ENCODE measurements at regions not wholly inside any gene's neighbourhood (a gene's known extent, or its start where the extent isn't known, plus 50 kb on each side); places are given as distances from the start of the nearest gene placed in this dataset.

- intact Hi-C loops (cut with micrococcal nuclease) = no loop called here
- no peak for DNase-seq
- Mint-ChIP-seq H3K4me1 (ENCODE audit: low read depth) (no peaks in the 10 kb centered on the region), H3K27ac (no peak overlapping the region), H3K4me3 (no peak overlapping the region), H3K9me3 (no peaks in the 10 kb centered on the region), H3K36me3 (ENCODE audit: low read depth) (no peaks in the 10 kb centered on the region), H3K27me3 (peaks cover 7% of the 10 kb centered on the region)
- POLR2A ChIA-PET = no interaction called here
- CTCF ChIA-PET = no interaction called here
- no peak for ATAC-seq
- TF ChIP-seq CTCF (IDR thresholded peaks at IDR 0.05) = no peak
Measured at GRCh38 chr9:90086101-90086511, 481.3 kb downstream of the GADD45G start.

DNA sequence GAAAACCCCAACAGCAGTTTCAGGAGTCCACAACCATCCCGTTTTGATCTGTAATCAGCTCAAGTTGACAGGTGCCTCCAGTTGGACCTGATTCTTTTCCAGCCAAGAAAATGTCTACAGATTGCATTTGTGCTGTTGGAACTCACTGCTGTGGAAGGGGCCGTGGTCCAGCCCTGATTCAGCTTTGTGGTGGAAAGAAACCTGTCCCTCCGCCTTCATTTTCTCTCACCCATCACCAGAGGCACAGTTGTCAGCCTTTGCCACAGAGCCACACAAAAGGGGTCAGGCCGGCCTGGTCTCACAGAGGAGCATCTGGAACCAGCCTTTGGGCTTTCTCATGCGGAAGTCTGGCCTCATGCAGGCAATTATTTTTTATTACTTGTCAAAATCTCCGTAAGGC is 483.6 kb downstream of the GADD45G start:
- ChIA-PET POLR2A (no interaction called here), CTCF (interaction anchor here (1.2 to 2.2 kb wide), 2 partner anchors 485 to 490 kb away, joined by 3 to 9 read pairs; no protein-coding TSS in a partner anchor)
- Mint-ChIP-seq H3K27me3 (peaks cover 7% of the 10 kb centered on the region), H3K4me1 (ENCODE audit: low read depth) (peaks cover 16% of the 10 kb centered on the region), H3K27ac (no peak overlapping the region), H3K9me3 (no peaks in the 10 kb centered on the region), H3K36me3 (ENCODE audit: low read depth) (no peaks in the 10 kb centered on the region), H3K4me3 (no peak overlapping the region)
- DNase-seq (no peak), ATAC-seq (no peak)
- intact Hi-C loops (cut with micrococcal nuclease) = no loop called here
- TF ChIP-seq CTCF (IDR thresholded peaks at IDR 0.05) = no peak

DNA sequence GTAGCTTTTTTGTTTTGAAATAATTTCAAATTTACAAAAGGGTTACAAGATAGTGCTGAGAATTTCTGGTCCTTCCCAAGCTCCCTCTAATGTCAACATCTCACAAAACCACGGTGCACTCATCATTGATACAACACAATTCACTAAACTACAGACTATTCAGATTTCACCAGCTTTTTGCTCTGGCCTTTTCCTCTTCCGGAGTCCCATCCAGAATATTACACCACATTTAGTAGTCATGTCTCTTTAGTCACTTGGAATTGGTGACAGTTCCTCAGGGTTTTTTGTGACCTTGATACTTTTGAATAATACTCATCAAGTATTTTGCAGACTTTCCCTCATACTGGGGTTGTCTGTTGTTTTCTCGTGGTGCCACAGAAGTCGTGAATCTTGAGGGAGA is 484.0 kb downstream of the GADD45G start:
- no peaks in the 10 kb centered on the region for H3K9me3 Mint-ChIP-seq
- CTCF ChIA-PET = interaction anchor here (1.2 to 2.2 kb wide), 2 partner anchors 486 to 491 kb away, joined by 3 to 9 read pairs; no protein-coding TSS in a partner anchor
- no peak for DNase-seq
- H3K27me3 Mint-ChIP-seq = peaks cover 10% of the 10 kb centered on the region
- intact Hi-C loops (cut with micrococcal nuclease) = no loop called here
- no peak for TF ChIP-seq CTCF (IDR thresholded peaks at IDR 0.05)
- ATAC-seq = no peak
- POLR2A ChIA-PET = no interaction called here
- H3K4me1 Mint-ChIP-seq (ENCODE audit: low read depth) = peaks cover 20% of the 10 kb centered on the region
- no peaks in the 10 kb centered on the region for H3K36me3 Mint-ChIP-seq (ENCODE audit: low read depth)
- no peak overlapping the region for H3K27ac Mint-ChIP-seq
- H3K4me3 Mint-ChIP-seq = no peak overlapping the region

GRCh38 chr9:90090997-90091396 is 486.2 kb downstream of the GADD45G start:
- peaks cover 16% of the 10 kb centered on the region for H3K27me3 Mint-ChIP-seq
- ChIA-PET POLR2A (no interaction called here), CTCF (no interaction called here)
- DNase-seq (no peak), ATAC-seq (no peak)
- no peak for TF ChIP-seq CTCF (IDR thresholded peaks at IDR 0.05)
- no peaks in the 10 kb centered on the region for H3K9me3 Mint-ChIP-seq
- H3K27ac Mint-ChIP-seq = no peak overlapping the region
- no peaks in the 10 kb centered on the region for H3K36me3 Mint-ChIP-seq (ENCODE audit: low read depth)
- peaks cover 20% of the 10 kb centered on the region for H3K4me1 Mint-ChIP-seq (ENCODE audit: low read depth)
- intact Hi-C loops (cut with micrococcal nuclease) = no loop called here
- H3K4me3 Mint-ChIP-seq = no peak overlapping the region

GRCh38 chr9:90092508-90092907 is 487.7 kb downstream of the GADD45G start:
- Mint-ChIP-seq H3K27me3 (peaks cover 24% of the 10 kb centered on the region), H3K4me3 (no peak overlapping the region), H3K4me1 (ENCODE audit: low read depth) (peaks cover 20% of the 10 kb centered on the region), H3K27ac (no peak overlapping the region), H3K9me3 (no peaks in the 10 kb centered on the region), H3K36me3 (ENCODE audit: low read depth) (no peaks in the 10 kb centered on the region)
- intact Hi-C loops (cut with micrococcal nuclease) = no loop called here
- TF ChIP-seq CTCF (IDR thresholded peaks at IDR 0.05) = no peak
- ChIA-PET CTCF (interaction anchor here (1.8 to 6.7 kb wide), 2 partner anchors 10 to 490 kb away, joined by 8 to 41 read pairs; no protein-coding TSS in a partner anchor), POLR2A (no interaction called here)
- ATAC-seq (peak; percentile 77), DNase-seq (peak; percentile 49)

All from activated CD8-positive, alpha-beta T cell treated with anti-CD3 and anti-CD28 coated beads for 36 hours (primary cell).